Endothelial cell of umbilical vein (primary cell): ENCODE measurements at regions not wholly inside any gene's neighbourhood (a gene's known extent, or its start where the extent isn't known, plus 50 kb on each side); places are given as distances from the start of the nearest gene placed in this dataset.

ENCODE experiments used
- BruUV-seq: library from RNA; stranded (reverse); fragments of 400-500 nt; replicated peaks from 2 replicates; lab custom pipeline; 2021; lab: Mats Ljungman, UMichigan
- CTCF ChIA-PET: fragments of 300-600, 350-600 bp; sonication (Branson Sonifier 250); formaldehyde crosslinking; loops from one replicate; lab custom pipeline; 2021; ENCODE audit warnings: antibody characterized with exemption, inconsistent platforms; lab: Charles Lee
- POLR2A ChIA-PET: fragments of 300-600, 350-600 bp; sonication (Branson Sonifier 250); formaldehyde crosslinking; loops from one replicate; lab custom pipeline; 2021; ENCODE audit warnings: antibody characterized with exemption, inconsistent platforms; lab: Charles Lee
- DNase-seq: peaks from one replicate; pipeline ENCODE4 v3.0.0-alpha.2; 2011; ENCODE audit warnings: low read depth, low spot score
- FAIRE-seq: peaks from 2 replicates; lab custom pipeline; 2011; peaks lifted over from hg19 to GRCh38; lab: Jason Lieb, UNC
- H2AFZ ChIP-seq: 2 replicates; pipeline ENCODE4 v1.6.0; 2012; ENCODE audit warnings: low read depth, low read length, control low read depth, inconsistent platforms
- H3K27ac ChIP-seq: 2 replicates; pipeline ENCODE4 v1.5.1; 2011; ENCODE audit warnings: low read depth, mild to moderate bottlenecking, control low read depth, low read length, moderate library complexity; ENCODE audit not compliant: insufficient read depth
- H3K27me3 ChIP-seq, 2 experiments: 2 replicates each; pipeline versions ENCODE4 v1.6.0 to v1.6.1; 2011; ENCODE audit warnings: low read length in 2 of 2, mixed read lengths in 1 of 2; ENCODE audit not compliant: control insufficient read depth in 2 of 2, insufficient read depth in 2 of 2
- H3K36me3 ChIP-seq, 2 experiments: 2 replicates in 1 of 2; 3 replicates in 1 of 2; pipeline ENCODE4 v1.5.1; 2011; ENCODE audit warnings: low read length in 2 of 2, mild to moderate bottlenecking in 1 of 2, moderate library complexity in 1 of 2; ENCODE audit not compliant: control insufficient read depth in 2 of 2, insufficient read depth in 2 of 2; ENCODE audit errors: extremely low read depth in 1 of 2
- H3K4me1 ChIP-seq: 3 replicates; pipeline ENCODE4 v1.5.1; 2011; ENCODE audit warnings: mild to moderate bottlenecking, low read length; ENCODE audit not compliant: control insufficient read depth, insufficient read depth; ENCODE audit errors: extremely low read depth
- H3K4me2 ChIP-seq: 2 replicates; pipeline ENCODE4 v1.6.1; 2011; ENCODE audit warnings: low read length, control low read depth, mixed read lengths; ENCODE audit not compliant: insufficient read depth
- H3K4me3 ChIP-seq, 3 experiments: fragments of 200-600 bp in 1 of 3; sonication (generic), shearing (Covaris generic) in 1 of 3; replicated peaks in 1 of 3; 2 replicates each; pipeline ENCODE4 v1.5.1; 2011 to 2016; ENCODE audit warnings: control low read depth in 3 of 3, low read length in 3 of 3, mild to moderate bottlenecking in 2 of 3, inconsistent platforms in 1 of 3, low read depth in 1 of 3, moderate library complexity in 1 of 3; ENCODE audit not compliant: insufficient read depth in 1 of 3
- H3K79me2 ChIP-seq: 2 replicates; pipeline ENCODE4 v1.6.0; 2012; ENCODE audit warnings: low read length, inconsistent platforms; ENCODE audit not compliant: control insufficient read depth, insufficient read depth
- H3K9ac ChIP-seq: replicated peaks from 2 replicates; pipeline ENCODE3; 2011; ENCODE audit warnings: low read length, control low read depth; ENCODE audit not compliant: insufficient read depth; ENCODE audit errors: extremely low read depth
- H3K9me1 ChIP-seq: replicated peaks from 3 replicates; pipeline ENCODE4 v1.6.0; 2011; ENCODE audit warnings: mild to moderate bottlenecking, low read length; ENCODE audit not compliant: control insufficient read depth, insufficient read depth; ENCODE audit errors: extremely low read depth
- H3K9me3 ChIP-seq: replicated peaks from 2 replicates; pipeline ENCODE4 v1.5.1; 2012; ENCODE audit warnings: low read length, inconsistent platforms; ENCODE audit not compliant: control insufficient read depth, insufficient read depth
- H4K20me1 ChIP-seq: replicated peaks from 2 replicates; pipeline ENCODE3; 2011; ENCODE audit warnings: mild to moderate bottlenecking, low read length; ENCODE audit not compliant: control insufficient read depth, insufficient read depth; ENCODE audit errors: extremely low read depth
- EZH2 ChIP-seq: IDR thresholded peaks from 2 replicates; pipeline ENCODE4 v1.6.1; 2012; ENCODE audit warnings: borderline replicate concordance, low read depth, mild to moderate bottlenecking, moderate library complexity, low read length, inconsistent platforms; ENCODE audit not compliant: severe bottlenecking
- FOS ChIP-seq: IDR thresholded peaks from 2 replicates; pipeline ENCODE4 v1.6.1; 2011; ENCODE audit warnings: mild to moderate bottlenecking, low read length, moderate library complexity, borderline replicate concordance; ENCODE audit not compliant: insufficient read depth
- GATA2 ChIP-seq: IDR thresholded peaks from 2 replicates; pipeline ENCODE4 v1.7.0; 2011; ENCODE audit warnings: low read depth, mild to moderate bottlenecking, moderate library complexity, mixed read lengths, low read length; ENCODE audit not compliant: insufficient read length, insufficient read depth
- MYC ChIP-seq: IDR thresholded peaks from one replicate; pipeline ENCODE4 v1.6.1; 2011; ENCODE audit warnings: mild to moderate bottlenecking, low read depth, low read length
- POLR2AphosphoS5 ChIP-seq: IDR thresholded peaks from 2 replicates; pipeline ENCODE4 v1.6.1; 2012; ENCODE audit warnings: low read depth, mild to moderate bottlenecking, control low read depth, low read length, moderate library complexity; ENCODE audit not compliant: insufficient read depth
- dilution Hi-C: fragments of 300-500 bp; cut with MboI; formaldehyde crosslinking; loops from one replicate; pipeline ENCODE4 v1.15.0; 2019; ENCODE audit warnings: low sequenced_read_pairs; ENCODE audit not compliant: extremely low pct_ligation_motif_present
- intact Hi-C: fragments of 100-400 bp; cut with micrococcal nuclease; formaldehyde crosslinking; loops from one replicate; pipeline ENCODE4 v1.10.0; 2022
- TF ChIP-seq, protein P1 (sequence below), 2 donors: IDR thresholded peaks; 1 replicate in 1 of 2; 2 replicates in 1 of 2; pipeline ENCODE4 v1.5.1; 2011; ENCODE audit warnings: low read length in 2 of 2, mild to moderate bottlenecking in 2 of 2, moderate library complexity in 2 of 2, control low read depth in 1 of 2, inconsistent platforms in 1 of 2, low read depth in 1 of 2; ENCODE audit not compliant: insufficient read depth in 1 of 2; ENCODE audit errors: extremely low read depth in 1 of 2

DNA sequence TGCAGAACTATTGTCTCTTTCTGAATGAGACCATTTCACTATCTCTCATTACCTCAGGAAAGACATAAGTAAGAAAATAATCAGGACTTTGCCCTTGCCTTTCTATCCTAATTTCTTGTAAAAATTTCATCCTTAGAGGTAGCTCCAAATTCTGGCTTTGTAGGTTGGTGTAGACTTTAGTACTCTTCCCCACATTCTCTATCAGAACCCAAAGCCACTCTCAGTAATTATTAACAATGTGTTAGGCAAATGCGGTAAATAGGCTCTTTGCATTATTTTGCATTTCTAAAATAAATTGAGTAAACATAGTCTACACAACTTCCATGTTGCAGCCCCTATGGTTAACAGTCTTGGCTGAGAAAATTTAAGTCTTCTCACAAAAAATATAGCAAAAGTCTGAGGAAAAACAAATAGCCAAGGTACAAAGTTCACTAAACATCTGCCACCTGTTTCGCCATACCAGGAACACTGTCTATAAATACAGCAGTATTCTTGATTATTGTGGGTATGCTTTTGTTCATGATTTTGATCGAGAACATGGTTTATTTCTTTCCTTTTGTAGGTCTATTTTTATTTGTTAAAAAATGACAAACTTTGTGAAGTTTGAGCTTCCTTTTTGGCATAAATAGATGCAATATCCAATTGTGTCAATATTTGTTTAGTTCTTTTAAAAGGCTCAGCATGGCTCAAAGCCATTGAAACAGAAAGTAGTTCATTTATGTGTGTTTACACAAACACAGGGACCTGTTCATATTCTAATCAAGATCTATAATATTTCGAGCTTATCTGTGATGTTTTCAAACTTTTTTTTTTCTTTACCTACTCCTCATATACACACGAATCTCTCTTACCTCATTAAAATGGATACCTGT lies 1061.5 kb downstream of the CNTNAP5 start:
- no peaks in the 10 kb centered on the region for H3K27me3 ChIP-seq
- H3K4me1 ChIP-seq, result no peaks in the 10 kb centered on the region
- H3K9ac ChIP-seq, result no peak overlapping the region
- TF ChIP-seq POLR2AphosphoS5, result no peak
- TF ChIP-seq EZH2, result no peak
- TF ChIP-seq, protein P1, sequence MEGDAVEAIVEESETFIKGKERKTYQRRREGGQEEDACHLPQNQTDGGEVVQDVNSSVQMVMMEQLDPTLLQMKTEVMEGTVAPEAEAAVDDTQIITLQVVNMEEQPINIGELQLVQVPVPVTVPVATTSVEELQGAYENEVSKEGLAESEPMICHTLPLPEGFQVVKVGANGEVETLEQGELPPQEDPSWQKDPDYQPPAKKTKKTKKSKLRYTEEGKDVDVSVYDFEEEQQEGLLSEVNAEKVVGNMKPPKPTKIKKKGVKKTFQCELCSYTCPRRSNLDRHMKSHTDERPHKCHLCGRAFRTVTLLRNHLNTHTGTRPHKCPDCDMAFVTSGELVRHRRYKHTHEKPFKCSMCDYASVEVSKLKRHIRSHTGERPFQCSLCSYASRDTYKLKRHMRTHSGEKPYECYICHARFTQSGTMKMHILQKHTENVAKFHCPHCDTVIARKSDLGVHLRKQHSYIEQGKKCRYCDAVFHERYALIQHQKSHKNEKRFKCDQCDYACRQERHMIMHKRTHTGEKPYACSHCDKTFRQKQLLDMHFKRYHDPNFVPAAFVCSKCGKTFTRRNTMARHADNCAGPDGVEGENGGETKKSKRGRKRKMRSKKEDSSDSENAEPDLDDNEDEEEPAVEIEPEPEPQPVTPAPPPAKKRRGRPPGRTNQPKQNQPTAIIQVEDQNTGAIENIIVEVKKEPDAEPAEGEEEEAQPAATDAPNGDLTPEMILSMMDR (IDR thresholded peaks at IDR 0.05; ENCODE audit: extremely low read depth in 1 of 2, insufficient read depth in 1 of 2, low read depth in 1 of 2, low read length in 2 of 2), result no peak
- no peak for TF ChIP-seq GATA2
- TF ChIP-seq FOS, result no peak
- TF ChIP-seq MYC, result no peak
- H3K9me1 ChIP-seq, result no peaks in the 10 kb centered on the region
- dilution Hi-C loops, result no loop called here
- H4K20me1 ChIP-seq, result no peaks in the 10 kb centered on the region
- H3K27ac ChIP-seq, result no peak overlapping the region
- POLR2A ChIA-PET, result no interaction called here
- intact Hi-C loops, result no loop called here
- no peak overlapping the region for H2AFZ ChIP-seq
- peaks cover 4% of the 10 kb centered on the region for H3K9me3 ChIP-seq
- BruUV-seq, result no TSS peak
- H3K4me3 ChIP-seq, result no peak overlapping the region
- no peaks in the 10 kb centered on the region for H3K79me2 ChIP-seq
- FAIRE-seq, result no peak
- DNase-seq, result no peak
- CTCF ChIA-PET, result no interaction called here
- H3K4me2 ChIP-seq, result no peak overlapping the region
- no peaks in the 10 kb centered on the region for H3K36me3 ChIP-seq
